IMR-90 (cell line): ENCODE measurements at regions not wholly inside any gene's neighbourhood (a gene's known extent, or its start where the extent isn't known, plus 50 kb on each side); places are given as distances from the start of the nearest gene placed in this dataset.

Experiments used
- ATAC-seq: fragments of 200-7000 bp; cut with Tn5 transposase; 2 replicates; pipeline ENCODE4 v1.9.1; 2020; ENCODE audit warnings: low read depth, mild to moderate bottlenecking, moderate library complexity
- BruUV-seq: library from RNA; stranded (reverse); fragments of 400-500 nt; replicated peaks from 2 replicates; lab custom pipeline; 2021; lab: Mats Ljungman, UMichigan
- CTCF ChIA-PET: fragments of 300-600 bp; formaldehyde crosslinking; extraction: SDS; loops from one replicate; lab custom pipeline; 2021; ENCODE audit warnings: antibody characterized with exemption; lab: Yijun Ruan, JAX
- POLR2A ChIA-PET: fragments of 300-600 bp; sonication (Branson Sonifier 250); formaldehyde crosslinking; loops from one replicate; lab custom pipeline; 2022; ENCODE audit warnings: antibody characterized with exemption; ENCODE audit not compliant: unreplicated experiment; lab: Charles Lee
- DNase-seq: peaks from one replicate; pipeline ENCODE4 v3.0.0; 2013
- H2AFZ ChIP-seq: replicated peaks from 2 replicates; pipeline ENCODE3; 2013; ENCODE audit warnings: low read length, mild to moderate bottlenecking; ENCODE audit not compliant: poor library complexity
- H2AK5ac ChIP-seq: 2 replicates; pipeline ENCODE4 v1.6.1; 2013; ENCODE audit warnings: low read depth, low read length, inconsistent platforms
- H2AK9ac ChIP-seq: replicated peaks from 2 replicates; pipeline ENCODE3; 2013; ENCODE audit warnings: mild to moderate bottlenecking, low read depth, low read length, moderate library complexity; ENCODE audit not compliant: poor library complexity
- H2BK120ac ChIP-seq: 2 replicates; pipeline ENCODE4 v1.6.1; 2013; ENCODE audit warnings: low read depth, low read length, inconsistent platforms
- H2BK15ac ChIP-seq: 3 replicates; pipeline ENCODE4 v1.6.1; 2013; ENCODE audit warnings: low read depth, low read length, inconsistent platforms
- H2BK20ac ChIP-seq: 2 replicates; pipeline ENCODE4 v1.6.1; 2013; ENCODE audit warnings: low read depth, mild to moderate bottlenecking, inconsistent platforms, low read length, moderate library complexity
- H2BK5ac ChIP-seq: 2 replicates; pipeline ENCODE4 v1.6.1; 2013; ENCODE audit warnings: mild to moderate bottlenecking, low read depth, low read length, inconsistent platforms; ENCODE audit not compliant: poor library complexity, severe bottlenecking
- H3K14ac ChIP-seq: replicated peaks from 2 replicates; pipeline ENCODE4 v1.6.1; 2013; ENCODE audit warnings: low read depth, low read length, inconsistent platforms
- H3K18ac ChIP-seq: 2 replicates; pipeline ENCODE4 v1.6.1; 2013; ENCODE audit warnings: low read depth, low read length, control low read depth
- H3K23ac ChIP-seq: 2 replicates; pipeline ENCODE4 v1.6.1; 2013; ENCODE audit warnings: low read depth, low read length, inconsistent platforms
- H3K27ac ChIP-seq: 2 replicates; pipeline ENCODE4 v1.5.1; 2013; ENCODE audit warnings: mild to moderate bottlenecking, control low read depth, low read length; ENCODE audit not compliant: insufficient read depth
- H3K27me3 ChIP-seq: 2 replicates; pipeline ENCODE4 v1.6.1; 2013; ENCODE audit warnings: low read length; ENCODE audit not compliant: control insufficient read depth, insufficient read depth
- H3K36me3 ChIP-seq: 2 replicates; pipeline ENCODE4 v1.6.1; 2013; ENCODE audit warnings: low read length, mixed read lengths; ENCODE audit not compliant: control insufficient read depth, insufficient read depth
- H3K4ac ChIP-seq: 2 replicates; pipeline ENCODE4 v1.6.1; 2013; ENCODE audit warnings: low read depth, low read length, inconsistent platforms
- H3K4me1 ChIP-seq: 2 replicates; pipeline ENCODE4 v1.6.1; 2013; ENCODE audit warnings: low read length, mixed read lengths; ENCODE audit not compliant: control insufficient read depth, insufficient read depth
- H3K4me2 ChIP-seq: 2 replicates; pipeline ENCODE4 v1.6.1; 2013; ENCODE audit warnings: low read depth, mild to moderate bottlenecking, control low read depth, low read length, moderate library complexity
- H3K4me3 ChIP-seq: 2 replicates; pipeline ENCODE4 v1.5.1; 2013; ENCODE audit warnings: low read depth, mild to moderate bottlenecking, control low read depth, low read length, moderate library complexity; ENCODE audit not compliant: insufficient read depth
- H3K56ac ChIP-seq: 2 replicates; pipeline ENCODE4 v1.6.1; 2013; ENCODE audit warnings: low read length, inconsistent platforms; ENCODE audit not compliant: insufficient read depth; ENCODE audit errors: extremely low read depth
- H3K79me1 ChIP-seq, 2 experiments: 2 replicates each; pipeline ENCODE4 v1.6.1; 2013; ENCODE audit warnings: low read length in 2 of 2, inconsistent platforms in 1 of 2, low read depth in 1 of 2
- H3K9ac ChIP-seq: 2 replicates; pipeline ENCODE4 v1.6.1; 2013; ENCODE audit warnings: low read depth, low read length, control low read depth
- H3K9me1 ChIP-seq: 2 replicates; pipeline ENCODE4 v1.6.1; 2013; ENCODE audit warnings: low read length, inconsistent platforms; ENCODE audit not compliant: insufficient read depth
- H3K9me3 ChIP-seq: 2 replicates; pipeline ENCODE4 v1.6.1; 2013; ENCODE audit warnings: low read length; ENCODE audit not compliant: control insufficient read depth, insufficient read depth
- H4K20me1 ChIP-seq: 2 replicates; pipeline ENCODE4 v1.6.1; 2013; ENCODE audit warnings: low read length, inconsistent platforms; ENCODE audit not compliant: insufficient read depth
- H4K5ac ChIP-seq: 2 replicates; pipeline ENCODE4 v1.6.1; 2013; ENCODE audit warnings: mild to moderate bottlenecking, low read depth, low read length, control low read depth
- H4K8ac ChIP-seq, 2 experiments: 2 replicates each; pipeline ENCODE4 v1.6.1; 2013; ENCODE audit warnings: low read depth in 2 of 2, low read length in 2 of 2, control low read depth in 1 of 2, inconsistent platforms in 1 of 2
- H4K91ac ChIP-seq: 2 replicates; pipeline ENCODE4 v1.6.1; 2013; ENCODE audit warnings: low read depth, low read length, inconsistent platforms; ENCODE audit not compliant: insufficient read depth
- BHLHE40 ChIP-seq: fragments of 150-350 bp; IDR thresholded peaks from 2 replicates; pipeline ENCODE4 v1.6.1; 2016; ENCODE audit warnings: mild to moderate bottlenecking, low read depth, low read length
- CEBPB ChIP-seq: IDR thresholded peaks from 2 replicates; pipeline ENCODE4 v1.6.1; 2012; ENCODE audit warnings: low read depth, low read length, improper control_type of control experiment
- CHD1 ChIP-seq: IDR thresholded peaks from 2 replicates; pipeline ENCODE4 v1.6.1; 2012; ENCODE audit warnings: low read depth, low read length, improper control_type of control experiment
- CTCF ChIP-seq: conservative IDR thresholded peaks from 2 replicates; pipeline ENCODE4 v1.5.1; 2012; ENCODE audit warnings: mild to moderate bottlenecking, low read depth, low read length, improper control_type of control experiment
- FOS ChIP-seq: fragments of 150-350 bp; IDR thresholded peaks from 2 replicates; pipeline ENCODE4 v1.6.1; 2016; ENCODE audit warnings: low read depth, low read length
- MAFK ChIP-seq: IDR thresholded peaks from 2 replicates; pipeline ENCODE4 v1.6.1; 2012; ENCODE audit warnings: low read depth, low read length, improper control_type of control experiment
- MAZ ChIP-seq: IDR thresholded peaks from 2 replicates; pipeline ENCODE4 v1.6.1; 2012; ENCODE audit warnings: low read depth, mild to moderate bottlenecking, low read length, improper control_type of control experiment, moderate library complexity, borderline replicate concordance
- MXI1 ChIP-seq: IDR thresholded peaks from 2 replicates; pipeline ENCODE4 v1.6.1; 2012; ENCODE audit warnings: low read depth, mild to moderate bottlenecking, low read length, moderate library complexity, borderline replicate concordance
- NFE2L2 ChIP-seq: fragments of 150-350 bp; IDR thresholded peaks from 2 replicates; pipeline ENCODE4 v1.6.1; 2016; ENCODE audit warnings: low read depth, mild to moderate bottlenecking, low read length
- POLR2A ChIP-seq: IDR thresholded peaks from 2 replicates; pipeline ENCODE4 v1.6.1; 2012; ENCODE audit warnings: mild to moderate bottlenecking, low read depth, low read length
- RAD21 ChIP-seq: IDR thresholded peaks from 2 replicates; pipeline ENCODE4 v1.6.1; 2012; ENCODE audit warnings: low read length, improper control_type of control experiment
- RCOR1 ChIP-seq: IDR thresholded peaks from 2 replicates; pipeline ENCODE4 v1.6.1; 2012; ENCODE audit warnings: mild to moderate bottlenecking, low read length, improper control_type of control experiment; ENCODE audit not compliant: insufficient replicate concordance
- RFX5 ChIP-seq: IDR thresholded peaks from 2 replicates; pipeline ENCODE4 v1.8.0; 2012; ENCODE audit warnings: low read depth, mild to moderate bottlenecking, low read length, moderate library complexity
- SMC3 ChIP-seq: fragments of 150-350 bp; IDR thresholded peaks from 2 replicates; pipeline ENCODE4 v1.6.1; 2016; ENCODE audit warnings: low read depth, mild to moderate bottlenecking, antibody characterized with exemption, low read length, moderate library complexity
- USF2 ChIP-seq: fragments of 150-350 bp; IDR thresholded peaks from 2 replicates; pipeline ENCODE4 v1.6.1; 2017; ENCODE audit warnings: mild to moderate bottlenecking, antibody characterized with exemption, low read length, low read depth
- WGBS, 2 experiments: methylation state at CpG; one replicate each; pipeline versions ENCODE4 v1.1.5 to v1.1.7; 2013; ENCODE audit warnings: missing lambda C conversion rate in 2 of 2; ENCODE audit not compliant: insufficient read length in 1 of 2; ENCODE audit errors: extremely low coverage in 2 of 2; 5-methylcytosine and 5-hydroxymethylcytosine counted together
- dilution Hi-C: fragments of 300-500 bp; cut with HindIII; formaldehyde crosslinking; loops from one replicate; pipeline ENCODE4 v1.14.3; 2018; ENCODE audit warnings: low sequenced_read_pairs; ENCODE audit not compliant: unreplicated experiment
- in situ Hi-C: fragments of 300-500 bp; cut with MboI; formaldehyde crosslinking; loops from 3 replicates; pipeline ENCODE4 v1.14.3; 2019; ENCODE audit warnings: low sequenced_read_pairs, inconsistent platforms, mixed read lengths
- intact Hi-C: fragments of 100-400 bp; cut with micrococcal nuclease; formaldehyde crosslinking; loops from 2 replicates; pipeline ENCODE4 v1.10.0; 2022
- TF ChIP-seq, protein P1 (sequence below): fragments of 150-350 bp; IDR thresholded peaks from 2 replicates; pipeline ENCODE4 v1.6.1; 2016; ENCODE audit warnings: low read depth, mild to moderate bottlenecking, low read length, moderate library complexity, borderline replicate concordance

DNA sequence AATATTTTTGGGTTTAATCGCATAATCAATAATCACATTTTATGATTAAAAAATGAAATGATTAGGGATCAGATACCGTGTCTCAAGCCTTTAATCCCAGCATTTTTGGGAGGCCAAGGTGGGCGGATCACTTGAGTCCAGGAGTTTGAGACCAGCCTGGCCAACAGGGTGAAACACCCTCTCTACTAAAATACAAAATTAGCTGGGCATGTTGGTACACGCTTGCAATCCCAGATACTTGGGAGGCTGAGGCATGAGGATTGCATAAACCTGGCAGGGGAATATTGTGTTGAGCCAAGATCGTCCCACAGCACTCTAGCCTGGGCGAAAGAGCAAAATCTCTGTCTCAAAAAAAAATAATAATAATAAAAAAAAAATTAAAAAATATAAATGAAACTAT, 1581.4 kb downstream of the KCNT2 start:
- H3K9ac ChIP-seq = no peak overlapping the region
- no peak overlapping the region for H3K27ac ChIP-seq
- H3K4me2 ChIP-seq = no peak overlapping the region
- H4K8ac ChIP-seq = no peak overlapping the region
- no peak overlapping the region for H3K4ac ChIP-seq
- H3K36me3 ChIP-seq = no peaks in the 10 kb centered on the region
- no peak overlapping the region for H2BK15ac ChIP-seq
- H3K9me1 ChIP-seq = no peaks in the 10 kb centered on the region
- dilution Hi-C loops = no loop called here
- BruUV-seq = no TSS peak
- ATAC-seq = no peak
- H2AK5ac ChIP-seq = no peak overlapping the region
- H3K14ac ChIP-seq = no peak overlapping the region
- POLR2A ChIA-PET = no interaction called here
- H4K5ac ChIP-seq = no peak overlapping the region
- no peak for DNase-seq
- CTCF ChIA-PET = no interaction called here
- H2AFZ ChIP-seq = no peak overlapping the region
- H3K79me1 ChIP-seq = no peaks in the 10 kb centered on the region
- no peak overlapping the region for H2BK5ac ChIP-seq
- no peak overlapping the region for H2BK20ac ChIP-seq
- intact Hi-C loops = no loop called here
- no peaks in the 10 kb centered on the region for H3K27me3 ChIP-seq
- H3K4me3 ChIP-seq = no peak overlapping the region
- no peaks in the 10 kb centered on the region for H4K20me1 ChIP-seq
- TF ChIP-seq USF2 = no peak
- no peak for TF ChIP-seq FOS
- no peak for TF ChIP-seq RCOR1
- TF ChIP-seq RAD21 = no peak
- TF ChIP-seq, protein P1, sequence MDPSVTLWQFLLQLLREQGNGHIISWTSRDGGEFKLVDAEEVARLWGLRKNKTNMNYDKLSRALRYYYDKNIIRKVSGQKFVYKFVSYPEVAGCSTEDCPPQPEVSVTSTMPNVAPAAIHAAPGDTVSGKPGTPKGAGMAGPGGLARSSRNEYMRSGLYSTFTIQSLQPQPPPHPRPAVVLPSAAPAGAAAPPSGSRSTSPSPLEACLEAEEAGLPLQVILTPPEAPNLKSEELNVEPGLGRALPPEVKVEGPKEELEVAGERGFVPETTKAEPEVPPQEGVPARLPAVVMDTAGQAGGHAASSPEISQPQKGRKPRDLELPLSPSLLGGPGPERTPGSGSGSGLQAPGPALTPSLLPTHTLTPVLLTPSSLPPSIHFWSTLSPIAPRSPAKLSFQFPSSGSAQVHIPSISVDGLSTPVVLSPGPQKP = no peak
- no peak for TF ChIP-seq SMC3
- no peak for TF ChIP-seq MAFK
- no peak for TF ChIP-seq MXI1
- no peak for TF ChIP-seq RFX5
- no peak for TF ChIP-seq CEBPB
- TF ChIP-seq NFE2L2 = no peak
- no peak for TF ChIP-seq BHLHE40
- TF ChIP-seq POLR2A = no peak
- no peak for TF ChIP-seq MAZ
- no peak for TF ChIP-seq CTCF
- no peak for TF ChIP-seq CHD1
- H3K18ac ChIP-seq = no peak overlapping the region
- peaks cover 9% of the 10 kb centered on the region; the same call in 1 of the 2 replicates for H3K9me3 ChIP-seq
- no peaks in the 10 kb centered on the region for H3K4me1 ChIP-seq
- no peak overlapping the region for H3K23ac ChIP-seq
- H3K56ac ChIP-seq = no peak overlapping the region
- in situ Hi-C loops = no loop called here
- no peak overlapping the region for H4K91ac ChIP-seq
- no peak overlapping the region for H2AK9ac ChIP-seq
- no CpG with 5 or more reads among the region's 6 CpGs for WGBS, 2 experiments
- H2BK120ac ChIP-seq = no peak overlapping the region
